ENCODE measurements at regions not wholly inside any gene's neighbourhood (a gene's known extent, or its start where the extent isn't known, plus 50 kb on each side); places are given as distances from the start of the nearest gene placed in this dataset.

DNA sequence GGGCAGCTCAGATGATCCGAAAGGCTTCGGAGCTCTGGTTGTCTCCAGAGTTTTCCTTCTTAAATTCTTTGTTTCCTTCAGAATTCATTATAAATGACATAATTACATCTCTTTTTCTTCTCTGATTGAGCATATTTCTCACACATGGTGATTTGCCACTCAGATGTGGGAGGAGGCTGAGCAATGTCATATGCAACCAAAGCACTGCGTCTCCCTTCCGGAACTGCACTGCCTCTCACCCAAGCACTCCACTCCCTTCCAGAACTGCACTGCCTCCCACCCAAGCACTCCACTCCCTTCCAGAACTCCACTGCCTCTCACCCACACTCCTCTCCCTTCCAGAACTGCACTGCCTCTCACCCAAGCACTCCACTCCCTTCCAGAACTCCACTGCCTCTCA lies 131.5 kb downstream of the SALL1 start:
- Histone ChIP-seq H3K36me3 (no peaks in the 10 kb centered on the region), H3K4me1 (no peaks in the 10 kb centered on the region), H3K27me3 (no peaks in the 10 kb centered on the region; the same call in 1 of the 2 replicates), H3K4me3 (no peak overlapping the region), H3K27ac (no peak overlapping the region), H3K9me3 (replicated peaks) (no peaks in the 10 kb centered on the region)
- no peak for DNase-seq

DNA sequence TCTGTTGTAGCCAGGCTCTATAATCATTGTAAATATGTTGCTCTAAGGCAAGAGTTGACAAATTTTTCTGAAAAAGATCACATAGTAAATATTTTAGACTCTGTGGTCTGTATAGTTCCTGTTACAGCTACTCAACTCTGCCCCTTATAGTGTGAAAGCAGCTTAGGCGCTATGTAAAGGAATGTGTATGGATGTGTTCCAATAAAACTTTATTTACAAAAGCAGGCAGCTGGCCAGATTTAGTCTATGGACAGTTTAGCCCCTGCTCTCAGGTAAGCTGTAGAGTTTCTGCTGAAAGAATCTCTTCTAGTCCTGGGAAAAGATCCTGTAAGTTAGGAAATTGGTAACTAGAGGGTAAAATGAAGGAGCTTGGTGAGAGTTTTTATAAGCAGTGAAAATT lies 133.1 kb downstream of the SALL1 start:
- Histone ChIP-seq H3K36me3 (no peaks in the 10 kb centered on the region), H3K27me3 (no peaks in the 10 kb centered on the region; the same call in 1 of the 2 replicates)

DNA sequence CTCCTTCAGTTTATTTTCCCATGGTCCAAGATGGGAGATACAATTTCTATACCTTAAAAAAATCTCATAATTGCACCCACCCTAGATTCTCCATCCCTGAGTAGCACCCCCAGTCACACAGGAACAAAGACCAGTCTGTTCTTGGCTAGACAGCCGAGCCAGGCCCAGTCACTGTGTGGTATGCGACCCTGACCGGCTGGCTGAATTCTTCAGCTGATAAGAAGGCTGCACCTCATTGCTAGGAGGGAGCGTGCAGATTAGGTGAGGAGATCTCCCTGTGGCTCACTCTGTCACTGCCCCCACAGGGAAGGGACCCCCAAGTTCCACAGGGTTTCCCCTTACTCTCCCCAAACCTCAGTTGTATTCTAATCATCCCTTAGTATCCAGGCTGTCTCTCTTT lies 138.7 kb downstream of the SALL1 start:
- no peaks in the 10 kb centered on the region for H3K4me1 ChIP-seq
- H3K27ac ChIP-seq = no peak overlapping the region
- no peak overlapping the region for H3K4me3 ChIP-seq
- no peaks in the 10 kb centered on the region for H3K27me3 ChIP-seq
- DNase-seq = no peak
- H3K36me3 ChIP-seq = no peaks in the 10 kb centered on the region
- H3K9me3 ChIP-seq (replicated peaks) = 0 out of 2 replicates have a peak, but pooled peaks cover 3% of the 10 kb centered on the region

More for the DNA sequence above, 133.1 kb downstream of the SALL1 start:
- H3K4me1 ChIP-seq = no peaks in the 10 kb centered on the region
- H3K4me3 ChIP-seq = no peak overlapping the region
- no peak for DNase-seq
- no peak overlapping the region for H3K27ac ChIP-seq
- H3K9me3 ChIP-seq (replicated peaks) = no peaks in the 10 kb centered on the region

DNA sequence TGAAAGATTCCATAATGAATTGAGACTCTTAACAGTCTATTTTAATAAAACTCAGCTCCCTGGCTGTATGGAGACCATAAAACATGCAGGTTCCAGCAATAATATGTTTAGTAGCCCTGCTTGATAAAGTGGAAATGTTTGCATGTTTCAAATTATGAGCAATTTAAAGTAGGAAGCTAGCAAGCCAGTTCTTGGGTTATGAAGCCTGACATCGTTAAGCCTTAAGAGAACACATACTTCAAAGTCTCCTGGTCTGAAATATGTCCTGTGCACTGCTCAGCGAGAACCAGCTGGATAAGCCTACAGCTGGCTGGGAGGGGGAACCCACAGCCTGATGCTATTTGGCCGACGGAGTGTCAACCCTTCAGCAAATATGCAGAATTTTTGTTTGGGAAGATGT lies 140.3 kb downstream of the SALL1 start:
- no peak overlapping the region for H3K27ac ChIP-seq
- H3K36me3 ChIP-seq = no peaks in the 10 kb centered on the region
- no peak for DNase-seq
- no peaks in the 10 kb centered on the region for H3K27me3 ChIP-seq
- no peak overlapping the region for H3K4me3 ChIP-seq
- no peaks in the 10 kb centered on the region for H3K4me1 ChIP-seq
- H3K9me3 ChIP-seq (replicated peaks) = 0 out of 2 replicates have a peak, but pooled peaks cover 3% of the 10 kb centered on the region

DNA sequence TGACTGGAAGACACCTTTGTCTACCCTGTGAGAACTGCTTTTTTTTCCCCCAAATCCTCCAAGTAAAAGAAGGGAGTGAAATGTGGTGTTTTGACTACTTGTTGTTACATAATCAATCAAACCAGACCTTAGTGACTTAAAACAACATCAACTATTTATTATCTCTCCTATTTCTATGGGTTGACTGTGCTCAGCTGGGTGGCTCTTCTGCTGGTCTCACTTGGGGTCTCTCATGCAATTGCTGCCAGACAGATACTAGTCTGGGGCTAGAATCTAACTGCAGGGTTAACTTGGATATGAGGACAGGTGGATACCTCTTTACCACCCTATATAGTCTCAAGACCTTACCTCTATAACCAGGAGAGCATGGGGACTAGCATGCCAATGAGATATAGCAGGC lies 141.3 kb downstream of the SALL1 start:
- DNase-seq = no peak
- no peak overlapping the region for H3K4me3 ChIP-seq
- no peak overlapping the region for H3K27ac ChIP-seq
- H3K4me1 ChIP-seq = no peaks in the 10 kb centered on the region
- H3K36me3 ChIP-seq = no peaks in the 10 kb centered on the region
- H3K27me3 ChIP-seq = no peaks in the 10 kb centered on the region
- 0 out of 2 replicates have a peak, but pooled peaks cover 3% of the 10 kb centered on the region for H3K9me3 ChIP-seq (replicated peaks)

DNA sequence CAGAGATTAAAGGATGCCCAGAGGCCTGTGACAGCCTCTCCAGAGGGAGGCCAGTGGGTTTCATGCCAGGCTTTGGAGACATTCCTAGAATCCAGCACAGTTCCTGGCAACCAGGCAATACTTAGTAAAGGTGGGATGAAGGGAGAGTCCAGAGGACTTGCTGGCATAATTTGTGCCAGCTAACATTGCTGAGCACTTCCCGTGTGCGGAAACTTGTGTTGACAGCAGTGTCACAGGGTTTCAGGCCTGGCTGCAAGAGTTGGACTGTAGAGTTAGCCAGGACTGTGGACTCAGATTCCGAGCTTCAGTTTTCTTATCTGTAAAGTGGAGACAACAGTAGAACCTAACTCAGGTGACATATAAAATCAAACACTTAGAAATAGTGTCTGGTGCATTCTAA lies 141.7 kb downstream of the SALL1 start:
- H3K36me3 ChIP-seq = no peaks in the 10 kb centered on the region
- 0 out of 2 replicates have a peak, but pooled peaks cover 3% of the 10 kb centered on the region for H3K9me3 ChIP-seq (replicated peaks)
- DNase-seq = no peak
- H3K27me3 ChIP-seq = no peaks in the 10 kb centered on the region
- no peaks in the 10 kb centered on the region for H3K4me1 ChIP-seq
- no peak overlapping the region for H3K27ac ChIP-seq
- H3K4me3 ChIP-seq = no peak overlapping the region

DNA sequence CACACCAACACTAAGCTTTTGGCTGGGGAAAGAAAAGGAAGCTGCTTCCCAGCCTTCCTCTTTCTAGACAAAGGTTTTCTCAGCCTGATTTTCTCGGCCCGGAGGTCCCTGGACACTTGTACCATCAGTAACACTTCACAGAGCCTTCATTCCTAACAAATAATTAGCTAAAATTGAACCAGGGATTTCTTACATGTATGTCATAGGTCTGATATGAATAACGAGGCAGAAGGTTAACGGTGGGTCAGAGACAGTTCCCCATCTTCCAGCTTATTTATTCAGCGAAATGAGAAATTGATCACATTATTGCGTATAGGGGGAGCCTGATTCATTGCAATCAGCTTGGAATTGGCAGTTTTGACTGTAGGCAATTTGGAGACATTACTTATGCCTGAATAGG lies 142.5 kb downstream of the SALL1 start:
- no peaks in the 10 kb centered on the region for H3K36me3 ChIP-seq
- DNase-seq = no peak
- 0 out of 2 replicates have a peak, but pooled peaks cover 3% of the 10 kb centered on the region for H3K9me3 ChIP-seq (replicated peaks)
- H3K27me3 ChIP-seq = no peaks in the 10 kb centered on the region
- H3K4me3 ChIP-seq = no peak overlapping the region
- no peaks in the 10 kb centered on the region for H3K4me1 ChIP-seq
- H3K27ac ChIP-seq = no peak overlapping the region

DNA sequence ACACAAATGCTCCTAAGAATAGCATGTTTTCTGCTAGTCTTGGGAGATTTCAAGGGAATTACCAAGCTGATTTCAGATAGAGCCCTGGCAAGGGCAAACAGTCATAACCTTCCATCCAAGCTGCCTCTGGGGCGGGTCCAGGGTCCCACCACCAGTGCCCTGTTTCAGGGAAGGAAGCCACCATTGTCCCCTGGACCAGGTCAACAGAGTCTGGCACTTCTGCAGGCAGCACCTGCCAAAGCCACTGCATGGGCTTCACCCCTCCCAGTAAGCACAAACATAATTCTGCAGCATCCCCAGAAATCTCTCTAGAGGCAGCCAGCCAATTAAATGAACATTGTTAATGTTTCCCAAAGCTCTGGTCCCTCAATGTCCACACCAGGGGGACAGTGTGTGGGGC lies 143.0 kb downstream of the SALL1 start:
- Histone ChIP-seq H3K4me3 (no peak overlapping the region), H3K27me3 (no peaks in the 10 kb centered on the region), H3K27ac (no peak overlapping the region), H3K36me3 (no peaks in the 10 kb centered on the region), H3K9me3 (replicated peaks) (0 out of 2 replicates have a peak, but pooled peaks cover 3% of the 10 kb centered on the region), H3K4me1 (no peaks in the 10 kb centered on the region)
- no peak for DNase-seq

DNA sequence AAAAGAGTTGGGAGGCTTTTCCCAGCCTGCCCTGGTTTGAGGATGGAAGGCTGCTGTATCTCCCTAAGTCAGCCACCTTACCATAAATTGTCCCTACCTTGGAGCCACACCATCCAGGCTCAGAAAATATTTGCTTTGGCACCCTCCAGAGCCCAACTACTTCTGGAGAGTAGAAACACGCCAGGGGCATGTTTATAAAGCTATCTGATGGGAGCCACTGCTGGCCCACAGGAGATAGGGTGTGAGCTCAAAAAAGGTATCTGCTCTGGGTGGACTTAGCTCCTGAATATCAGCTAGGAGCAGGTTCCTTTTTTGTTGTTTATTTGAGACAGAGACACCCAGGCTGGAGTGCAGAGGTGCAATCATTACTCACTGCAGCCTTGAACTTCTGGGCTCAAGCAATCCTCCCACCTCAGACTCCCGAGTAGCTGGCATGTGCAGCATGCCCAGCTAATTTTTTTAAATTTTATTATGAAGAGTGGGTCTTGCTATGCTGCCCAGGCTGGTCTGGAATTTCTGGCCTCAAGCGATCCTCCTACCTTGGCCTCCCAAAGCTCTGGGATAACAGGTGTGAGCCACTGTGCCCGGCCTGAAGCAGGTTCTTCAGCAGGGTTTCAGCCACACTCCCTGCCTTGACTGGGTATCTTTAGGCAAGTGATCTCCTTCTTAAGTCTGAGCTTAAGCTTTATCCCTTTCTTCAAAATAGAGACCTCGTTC lies 147.1 kb downstream of the SALL1 start:
- Histone ChIP-seq H3K36me3 (no peaks in the 10 kb centered on the region), H3K27me3 (peaks cover 4% of the 10 kb centered on the region; the same call in 1 of the 2 replicates), H3K27ac (no peak overlapping the region), H3K4me3 (no peak overlapping the region), H3K4me1 (no peaks in the 10 kb centered on the region), H3K9me3 (replicated peaks) (no peaks in the 10 kb centered on the region)
- DNase-seq = no peak

DNA sequence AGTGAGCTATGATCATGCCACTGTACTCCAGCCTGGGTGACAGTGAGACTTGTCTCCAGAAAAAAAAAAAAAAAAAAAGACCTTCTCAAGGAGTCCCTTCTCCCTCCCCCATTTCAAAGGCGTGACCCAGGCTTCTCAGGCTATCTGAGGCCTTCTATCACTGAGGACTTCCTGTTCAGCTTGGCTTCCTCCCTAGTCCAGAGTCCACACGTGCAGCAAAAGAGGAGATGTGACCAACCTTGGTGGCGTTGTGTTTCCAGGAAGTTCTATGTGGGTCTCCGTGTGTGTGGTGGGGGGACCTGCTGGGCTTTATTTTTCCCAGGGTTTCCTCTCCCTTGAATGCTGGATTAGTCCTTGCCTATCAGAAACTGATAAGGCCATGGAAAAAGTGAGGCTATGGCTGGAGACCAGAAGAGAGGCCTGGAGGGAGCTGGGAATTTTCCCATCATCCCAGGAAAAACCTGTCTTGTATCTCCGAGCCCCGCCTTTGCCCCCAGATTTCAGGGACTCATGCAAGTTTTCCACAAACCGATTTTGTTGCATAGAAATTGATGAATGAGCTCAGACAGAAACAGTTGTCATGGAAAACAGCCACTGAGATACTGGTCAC lies 148.1 kb downstream of the SALL1 start:
- H3K27me3 ChIP-seq = peaks cover 4% of the 10 kb centered on the region; the same call in 1 of the 2 replicates
- H3K27ac ChIP-seq = no peak overlapping the region
- no peaks in the 10 kb centered on the region for H3K4me1 ChIP-seq
- no peaks in the 10 kb centered on the region for H3K9me3 ChIP-seq (replicated peaks)
- H3K36me3 ChIP-seq = no peaks in the 10 kb centered on the region
- DNase-seq = no peak
- H3K4me3 ChIP-seq = no peak overlapping the region

DNA sequence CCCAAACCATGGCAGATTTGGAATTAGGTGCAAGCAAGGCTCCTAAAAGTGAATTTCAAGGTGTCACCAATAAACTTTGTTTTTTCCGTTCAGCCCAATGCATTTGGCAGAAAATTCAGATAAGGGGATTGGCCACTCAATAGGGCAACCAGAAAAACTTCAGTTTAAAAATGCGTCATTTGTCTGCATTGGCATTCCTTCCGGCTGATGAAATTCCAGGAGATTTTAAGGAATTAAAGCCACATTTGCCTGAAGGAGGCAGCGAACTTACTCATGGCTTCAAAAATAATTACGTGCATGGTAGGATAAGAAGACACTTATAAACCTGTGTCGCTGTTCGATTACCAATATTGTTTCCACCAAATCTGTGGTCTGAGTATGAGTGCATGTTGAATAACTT lies 151.9 kb downstream of the SALL1 start:
- DNase-seq = no peak
- Histone ChIP-seq H3K9me3 (replicated peaks) (no peaks in the 10 kb centered on the region), H3K4me3 (no peak overlapping the region), H3K27ac (no peak overlapping the region), H3K36me3 (no peaks in the 10 kb centered on the region), H3K27me3 (peaks cover 9% of the 10 kb centered on the region; the same call in 1 of the 2 replicates), H3K4me1 (no peaks in the 10 kb centered on the region)

DNA sequence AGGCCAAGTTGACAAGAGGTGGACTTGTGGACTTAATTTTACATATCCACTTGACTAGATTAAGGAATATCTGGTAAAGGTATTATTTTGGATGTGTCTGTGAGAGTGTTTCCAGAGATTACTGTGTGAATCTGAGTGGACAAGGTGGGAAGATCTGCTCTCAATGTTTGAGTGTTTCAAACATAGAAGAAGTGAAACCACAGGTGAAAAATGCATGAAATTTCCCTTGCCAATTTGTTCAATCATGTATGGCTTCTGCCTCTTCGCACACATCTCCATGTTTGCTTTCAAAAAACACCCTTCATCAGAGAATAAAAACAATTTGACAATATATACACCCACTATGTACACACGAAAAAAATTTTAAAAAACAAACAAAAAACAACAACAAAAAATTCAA lies 152.7 kb downstream of the SALL1 start:
- DNase-seq = no peak
- Histone ChIP-seq H3K27ac (no peak overlapping the region), H3K4me3 (no peak overlapping the region), H3K9me3 (replicated peaks) (no peaks in the 10 kb centered on the region), H3K36me3 (no peaks in the 10 kb centered on the region), H3K4me1 (no peaks in the 10 kb centered on the region), H3K27me3 (peaks cover 9% of the 10 kb centered on the region; the same call in 1 of the 2 replicates)

DNA sequence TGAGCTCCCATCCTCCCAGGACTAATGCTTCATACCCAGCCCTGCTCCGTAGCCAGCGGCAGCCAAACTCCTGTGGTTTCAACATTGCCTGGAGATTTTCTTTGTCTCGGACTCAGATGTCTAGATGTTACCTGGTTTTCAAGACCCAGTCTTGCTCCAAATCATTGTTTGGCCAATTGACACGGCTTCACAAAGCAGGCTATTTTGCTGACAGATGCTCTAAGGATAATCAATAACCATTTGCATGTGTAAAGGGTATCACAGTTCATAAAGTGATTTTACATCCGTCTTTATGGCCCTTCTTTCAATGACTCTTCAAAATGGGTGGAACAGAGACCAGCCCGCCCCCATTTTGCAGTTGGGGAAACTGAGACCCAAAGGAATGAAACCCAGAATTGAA lies 153.4 kb downstream of the SALL1 start:
- peaks cover 9% of the 10 kb centered on the region; the same call in 1 of the 2 replicates for H3K27me3 ChIP-seq
- no peaks in the 10 kb centered on the region for H3K36me3 ChIP-seq
- H3K4me1 ChIP-seq = no peaks in the 10 kb centered on the region
- no peaks in the 10 kb centered on the region for H3K9me3 ChIP-seq (replicated peaks)
- no peak overlapping the region for H3K27ac ChIP-seq
- no peak for DNase-seq
- H3K4me3 ChIP-seq = no peak overlapping the region

DNA sequence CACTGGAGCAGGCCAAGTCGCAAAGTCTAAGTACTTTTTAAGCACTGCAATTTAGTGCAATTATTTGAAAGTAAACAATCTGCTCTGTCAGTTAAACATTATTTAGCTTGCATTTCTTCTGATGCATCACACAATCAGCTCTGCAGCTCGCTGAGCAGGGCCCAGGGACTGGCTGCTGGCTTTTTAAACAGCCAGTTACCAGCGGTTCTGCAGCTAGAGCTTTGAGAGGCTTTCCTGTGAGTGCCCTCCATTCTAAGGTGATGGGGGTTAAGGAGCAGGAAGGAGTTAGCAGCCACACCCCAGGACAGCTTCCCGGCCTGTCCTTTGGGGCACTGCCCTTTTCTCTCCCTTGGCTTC lies 154.3 kb downstream of the SALL1 start:
- Histone ChIP-seq H3K9me3 (replicated peaks) (no peaks in the 10 kb centered on the region), H3K36me3 (no peaks in the 10 kb centered on the region), H3K4me3 (no peak overlapping the region), H3K27ac (no peak overlapping the region), H3K4me1 (no peaks in the 10 kb centered on the region), H3K27me3 (peaks cover 9% of the 10 kb centered on the region; the same call in 1 of the 2 replicates)
- no peak for DNase-seq

DNA sequence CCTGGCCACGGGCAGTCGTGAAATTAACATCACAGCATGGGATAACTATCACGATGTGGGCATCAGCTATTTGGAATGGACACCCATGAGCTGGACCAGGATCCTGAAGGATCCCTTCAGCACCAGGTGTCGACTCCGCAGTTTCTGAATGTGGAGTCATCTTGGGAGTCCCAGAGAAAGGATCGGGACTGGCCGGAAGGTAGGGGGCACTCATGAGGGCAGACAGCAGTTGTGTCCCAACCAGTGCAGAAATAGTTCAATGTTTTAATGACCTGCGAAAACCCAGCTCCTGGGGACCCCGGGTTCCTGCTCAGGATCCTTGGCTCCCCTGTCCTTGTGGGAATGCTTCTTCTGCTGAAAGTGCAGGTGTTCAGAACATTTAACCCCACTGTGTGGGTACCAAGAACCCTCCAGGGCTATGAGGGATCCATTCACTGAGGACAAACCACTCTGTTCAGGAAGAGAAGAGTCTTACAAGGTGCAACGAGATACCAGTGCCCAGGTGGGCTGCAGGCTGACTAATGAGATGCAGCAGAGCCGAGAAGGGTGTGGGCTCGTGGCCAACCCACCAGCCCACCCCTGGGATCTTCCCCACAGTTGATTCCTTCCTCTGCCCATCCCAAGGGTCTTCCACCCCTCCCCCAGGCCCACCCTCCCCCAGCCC lies 154.8 kb downstream of the SALL1 start:
- Histone ChIP-seq H3K4me3 (no peak overlapping the region), H3K9me3 (replicated peaks) (no peaks in the 10 kb centered on the region), H3K27ac (no peak overlapping the region), H3K36me3 (no peaks in the 10 kb centered on the region), H3K27me3 (peaks cover 9% of the 10 kb centered on the region; the same call in 1 of the 2 replicates), H3K4me1 (no peaks in the 10 kb centered on the region)
- DNase-seq = no peak

Data from SJCRH30 (cell line).